IMR-90 (cell line): ENCODE measurements at regions not wholly inside any gene's neighbourhood (a gene's known extent, or its start where the extent isn't known, plus 50 kb on each side); places are given as distances from the start of the nearest gene placed in this dataset.

Source experiments
- CEBPB ChIP-seq: IDR thresholded peaks from 2 replicates; pipeline ENCODE4 v1.6.1; 2012; ENCODE audit warnings: low read depth, low read length, improper control_type of control experiment
- CTCF ChIP-seq: conservative IDR thresholded peaks from 2 replicates; pipeline ENCODE4 v1.5.1; 2012; ENCODE audit warnings: mild to moderate bottlenecking, low read depth, low read length, improper control_type of control experiment
- MAFK ChIP-seq: IDR thresholded peaks from 2 replicates; pipeline ENCODE4 v1.6.1; 2012; ENCODE audit warnings: low read depth, low read length, improper control_type of control experiment
- POLR2A ChIP-seq: IDR thresholded peaks from 2 replicates; pipeline ENCODE4 v1.6.1; 2012; ENCODE audit warnings: mild to moderate bottlenecking, low read depth, low read length

GRCh38 chr6:109252261-109253041 is 129.8 kb downstream of the CD164 start:
- TF ChIP-seq MAFK (no peak), CTCF (no peak), POLR2A (no peak), CEBPB (no peak)
